Activated B cell treated with CpG ODN at 0.5 μM for 24 hours (primary cell): ENCODE measurements at regions not wholly inside any gene's neighbourhood (a gene's known extent, or its start where the extent isn't known, plus 50 kb on each side); places are given as distances from the start of the nearest gene placed in this dataset.

Source experiments
- ATAC-seq: fragments of 200-7000 bp; cut with Tn5 transposase; one replicate; pipeline ENCODE4 v1.10.0; 2021; ENCODE audit warnings: low read depth, mild to moderate bottlenecking, moderate library complexity
- CTCF ChIA-PET: fragments of 350-600 bp; sonication (Branson Sonifier 250); formaldehyde crosslinking; loops from one replicate; lab custom pipeline; 2021; ENCODE audit warnings: antibody characterized with exemption; lab: Charles Lee
- POLR2A ChIA-PET: fragments of 350-600 bp; sonication (Branson Sonifier 250); formaldehyde crosslinking; loops from one replicate; lab custom pipeline; 2021; ENCODE audit warnings: antibody characterized with exemption; lab: Charles Lee
- DNase-seq: peaks from one replicate; pipeline ENCODE4 v3.0.0; 2022
- H3K27ac Mint-ChIP-seq: one replicate; pipeline ENCODE4 v1.8.0; 2020; ENCODE audit warnings: mixed read lengths
- H3K27me3 Mint-ChIP-seq: one replicate; pipeline ENCODE4 v1.8.0; 2021; ENCODE audit warnings: mixed read lengths
- H3K36me3 Mint-ChIP-seq: one replicate; pipeline ENCODE4 v1.8.0; 2021; ENCODE audit warnings: low read depth, mixed read lengths
- H3K4me1 Mint-ChIP-seq: one replicate; pipeline ENCODE4 v1.8.0; 2021; ENCODE audit warnings: mixed read lengths
- H3K4me3 Mint-ChIP-seq: one replicate; pipeline ENCODE4 v1.8.0; 2020; ENCODE audit warnings: mild to moderate bottlenecking, mixed read lengths
- H3K9me3 Mint-ChIP-seq: one replicate; pipeline ENCODE4 v1.8.0; 2020; ENCODE audit warnings: mixed read lengths
- intact Hi-C: fragments of 100-400 bp; cut with micrococcal nuclease; formaldehyde crosslinking; loops from one replicate; pipeline ENCODE4 v1.15.1; 2024
- TF ChIP-seq, protein P1 (sequence below): fragments of 200-600 bp; IDR thresholded peaks from one replicate; pipeline ENCODE4 v1.8.0; 2022; ENCODE audit warnings: antibody characterized with exemption, mild to moderate bottlenecking

DNA sequence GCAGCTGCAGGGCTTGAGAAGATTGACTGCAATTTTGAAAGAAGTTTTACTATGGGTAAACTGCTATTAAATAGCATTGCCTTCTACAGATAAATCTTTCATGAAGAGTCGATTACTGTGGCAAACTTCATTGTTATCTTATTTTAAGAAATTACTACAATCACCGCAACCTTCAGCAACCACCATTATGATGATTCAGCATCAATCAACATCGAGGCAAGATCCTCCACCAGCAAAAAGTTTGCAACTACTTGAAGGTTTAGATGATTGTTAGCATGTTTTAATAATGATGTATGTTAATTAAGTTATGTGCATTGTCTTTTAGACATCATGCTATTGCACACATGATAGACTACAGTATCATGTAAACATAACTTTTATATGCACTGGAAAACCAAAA, 1511.0 kb downstream of the FSTL5 start:
- Mint-ChIP-seq H3K36me3 (no peaks in the 10 kb centered on the region), H3K4me3 (no peak overlapping the region), H3K4me1 (no peaks in the 10 kb centered on the region), H3K27ac (no peak overlapping the region), H3K9me3 (peaks cover 2% of the 10 kb centered on the region), H3K27me3 (no peaks in the 10 kb centered on the region)
- CTCF ChIA-PET = no interaction called here
- POLR2A ChIA-PET = no interaction called here
- intact Hi-C loops = no loop called here
- ATAC-seq = no peak
- DNase-seq = no peak
- TF ChIP-seq, protein P1, sequence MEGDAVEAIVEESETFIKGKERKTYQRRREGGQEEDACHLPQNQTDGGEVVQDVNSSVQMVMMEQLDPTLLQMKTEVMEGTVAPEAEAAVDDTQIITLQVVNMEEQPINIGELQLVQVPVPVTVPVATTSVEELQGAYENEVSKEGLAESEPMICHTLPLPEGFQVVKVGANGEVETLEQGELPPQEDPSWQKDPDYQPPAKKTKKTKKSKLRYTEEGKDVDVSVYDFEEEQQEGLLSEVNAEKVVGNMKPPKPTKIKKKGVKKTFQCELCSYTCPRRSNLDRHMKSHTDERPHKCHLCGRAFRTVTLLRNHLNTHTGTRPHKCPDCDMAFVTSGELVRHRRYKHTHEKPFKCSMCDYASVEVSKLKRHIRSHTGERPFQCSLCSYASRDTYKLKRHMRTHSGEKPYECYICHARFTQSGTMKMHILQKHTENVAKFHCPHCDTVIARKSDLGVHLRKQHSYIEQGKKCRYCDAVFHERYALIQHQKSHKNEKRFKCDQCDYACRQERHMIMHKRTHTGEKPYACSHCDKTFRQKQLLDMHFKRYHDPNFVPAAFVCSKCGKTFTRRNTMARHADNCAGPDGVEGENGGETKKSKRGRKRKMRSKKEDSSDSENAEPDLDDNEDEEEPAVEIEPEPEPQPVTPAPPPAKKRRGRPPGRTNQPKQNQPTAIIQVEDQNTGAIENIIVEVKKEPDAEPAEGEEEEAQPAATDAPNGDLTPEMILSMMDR = no peak

DNA sequence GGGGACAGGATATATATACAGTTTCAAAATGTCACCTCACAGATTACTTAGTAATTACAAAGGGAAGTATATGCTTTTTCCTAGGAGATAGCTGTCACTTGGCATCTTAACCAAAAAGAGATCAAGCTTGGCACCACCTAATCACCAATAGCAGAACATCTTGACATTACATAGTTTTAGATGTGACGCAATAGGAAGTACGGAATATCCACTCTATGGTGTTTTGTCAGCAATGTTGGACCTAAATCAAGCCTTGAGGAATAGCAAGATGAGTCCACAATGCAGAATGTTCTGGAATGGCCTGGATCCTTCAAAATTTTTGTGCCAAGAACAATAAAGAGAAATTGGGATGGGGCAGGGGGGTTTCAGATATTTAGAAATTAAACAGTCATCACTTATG, 1488.2 kb downstream of the FSTL5 start:
- no peaks in the 10 kb centered on the region for H3K36me3 Mint-ChIP-seq
- TF ChIP-seq, protein P1 = no peak
- POLR2A ChIA-PET = no interaction called here
- no peaks in the 10 kb centered on the region for H3K27me3 Mint-ChIP-seq
- DNase-seq (no peak), ATAC-seq (no peak)
- no peaks in the 10 kb centered on the region for H3K4me1 Mint-ChIP-seq
- H3K4me3 Mint-ChIP-seq = no peak overlapping the region
- peaks cover 3% of the 10 kb centered on the region for H3K9me3 Mint-ChIP-seq
- no peak overlapping the region for H3K27ac Mint-ChIP-seq
- CTCF ChIA-PET = no interaction called here
- intact Hi-C loops = no loop called here

DNA sequence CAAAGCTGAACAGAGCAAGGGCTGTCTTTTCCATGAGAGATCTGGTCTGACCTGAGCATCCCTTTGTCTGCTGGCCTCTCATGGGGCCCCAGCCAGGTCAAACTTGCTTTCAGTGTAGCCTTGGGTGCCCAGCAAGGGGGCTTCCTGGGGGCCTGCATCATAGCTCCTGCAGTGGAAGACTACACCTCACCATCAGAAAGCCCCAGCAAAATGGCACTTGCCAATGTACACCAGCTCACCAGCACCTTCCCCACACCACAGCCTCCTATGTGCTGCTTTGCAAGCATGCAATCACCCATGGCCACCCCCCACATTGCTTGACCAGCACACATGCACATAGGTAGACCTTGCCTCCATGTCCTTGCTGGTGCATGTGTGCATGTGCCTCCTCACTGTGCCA, 1478.1 kb downstream of the FSTL5 start:
- ATAC-seq (no peak), DNase-seq (no peak)
- H3K36me3 Mint-ChIP-seq = no peaks in the 10 kb centered on the region
- intact Hi-C loops = no loop called here
- H3K27me3 Mint-ChIP-seq = no peaks in the 10 kb centered on the region
- peaks cover 10% of the 10 kb centered on the region for H3K9me3 Mint-ChIP-seq
- no peak overlapping the region for H3K4me3 Mint-ChIP-seq
- ChIA-PET CTCF (no interaction called here), POLR2A (no interaction called here)
- no peak overlapping the region for H3K27ac Mint-ChIP-seq
- H3K4me1 Mint-ChIP-seq = no peaks in the 10 kb centered on the region
- TF ChIP-seq, protein P1 = no peak

DNA sequence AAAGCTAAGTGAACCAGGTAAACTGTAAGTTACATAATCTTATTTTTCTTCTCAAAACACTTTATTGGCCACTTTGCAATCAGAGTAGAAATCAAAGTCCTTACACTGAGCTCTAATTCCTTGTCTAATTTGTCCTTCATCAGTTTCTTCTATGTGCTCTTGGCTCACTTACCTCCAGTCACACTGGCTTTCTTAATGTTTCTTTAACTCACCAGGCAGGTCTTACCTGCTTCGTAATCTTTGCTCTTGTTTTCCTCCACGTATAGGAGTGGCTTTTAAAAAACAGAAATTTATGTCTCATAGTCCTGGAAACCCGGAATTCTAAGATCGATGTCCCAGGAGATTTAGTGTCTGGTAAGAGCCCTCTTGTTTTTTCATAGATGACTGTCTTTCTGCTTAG, 1462.1 kb downstream of the FSTL5 start:
- DNase-seq = no peak
- ChIA-PET POLR2A (no interaction called here), CTCF (no interaction called here)
- H3K27ac Mint-ChIP-seq = no peak overlapping the region
- no peak for ATAC-seq
- peaks cover 6% of the 10 kb centered on the region for H3K9me3 Mint-ChIP-seq
- no peaks in the 10 kb centered on the region for H3K4me1 Mint-ChIP-seq
- TF ChIP-seq, protein P1 = no peak
- no peaks in the 10 kb centered on the region for H3K36me3 Mint-ChIP-seq
- H3K4me3 Mint-ChIP-seq = no peak overlapping the region
- no peaks in the 10 kb centered on the region for H3K27me3 Mint-ChIP-seq
- intact Hi-C loops = no loop called here

DNA sequence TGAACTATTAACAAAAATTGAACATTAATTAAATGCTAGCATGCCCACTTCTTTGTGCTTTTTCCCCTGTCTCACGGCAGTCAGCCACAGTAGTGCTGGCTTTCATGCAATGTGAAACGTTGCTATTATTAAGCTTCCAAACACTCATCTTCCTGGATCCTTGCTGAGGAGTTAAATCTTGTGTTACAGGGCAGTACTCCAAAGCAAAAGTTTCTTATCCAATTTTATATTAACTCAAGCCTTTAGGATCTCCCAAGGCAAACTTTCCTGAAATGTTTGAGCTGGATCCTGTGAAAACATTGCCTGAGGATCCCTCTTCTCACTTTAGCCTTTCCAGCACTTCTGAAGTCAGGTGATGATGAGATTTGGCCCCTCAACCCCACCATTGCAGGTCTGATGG, 1454.8 kb downstream of the FSTL5 start:
- H3K27ac Mint-ChIP-seq = no peak overlapping the region
- H3K4me3 Mint-ChIP-seq = no peak overlapping the region
- ATAC-seq (no peak), DNase-seq (no peak)
- H3K36me3 Mint-ChIP-seq = no peaks in the 10 kb centered on the region
- TF ChIP-seq, protein P1 = no peak
- intact Hi-C loops = no loop called here
- CTCF ChIA-PET = no interaction called here
- H3K4me1 Mint-ChIP-seq = no peaks in the 10 kb centered on the region
- no peaks in the 10 kb centered on the region for H3K27me3 Mint-ChIP-seq
- POLR2A ChIA-PET = no interaction called here
- H3K9me3 Mint-ChIP-seq = no peaks in the 10 kb centered on the region
